ENCODE measurements at regions not wholly inside any gene's neighbourhood (a gene's known extent, or its start where the extent isn't known, plus 50 kb on each side); places are given as distances from the start of the nearest gene placed in this dataset.

GRCh38 chr11:127115844-127116243 is 115.3 kb upstream of the KIRREL3 start:
- H3K27ac ChIP-seq, result no peak overlapping the region
- no peaks in the 10 kb centered on the region for H3K27me3 ChIP-seq (ENCODE audit: low read depth)
- no peak overlapping the region for H3K4me3 ChIP-seq
- DNase-seq, result no peak
- no peaks in the 10 kb centered on the region for H3K36me3 ChIP-seq
- intact Hi-C loops (cut with DNase I), result no loop called here
- H3K9me3 ChIP-seq, result no peaks in the 10 kb centered on the region
- H3K4me1 ChIP-seq, result no peaks in the 10 kb centered on the region
- ATAC-seq, result no peak
- TF ChIP-seq CTCF (IDR thresholded peaks at IDR 0.05), result no peak

- ATAC-seq, result no peak
- no peaks in the 10 kb centered on the region for H3K27me3 ChIP-seq (ENCODE audit: low read depth)
- intact Hi-C loops (cut with DNase I), result no loop called here
- no peak overlapping the region for H3K4me3 ChIP-seq
- no peaks in the 10 kb centered on the region for H3K36me3 ChIP-seq
- DNase-seq, result no peak
- H3K4me1 ChIP-seq, result no peaks in the 10 kb centered on the region
- no peak for TF ChIP-seq CTCF (IDR thresholded peaks at IDR 0.05)
- H3K27ac ChIP-seq, result no peak overlapping the region
- no peaks in the 10 kb centered on the region for H3K9me3 ChIP-seq
Observed at GRCh38 chr11:127114035-127114434, 113.5 kb upstream of the KIRREL3 start.

GRCh38 chr11:127110542-127110941 is 110.0 kb upstream of the KIRREL3 start:
- TF ChIP-seq CTCF (IDR thresholded peaks at IDR 0.05), result no peak
- Histone ChIP-seq H3K4me1 (no peaks in the 10 kb centered on the region), H3K36me3 (no peaks in the 10 kb centered on the region), H3K4me3 (no peak overlapping the region), H3K27me3 (ENCODE audit: low read depth) (no peaks in the 10 kb centered on the region), H3K27ac (no peak overlapping the region), H3K9me3 (no peaks in the 10 kb centered on the region)
- no peak for ATAC-seq
- no peak for DNase-seq
- intact Hi-C loops (cut with DNase I), result no loop called here

- TF ChIP-seq CTCF (IDR thresholded peaks at IDR 0.05), result no peak
- DNase-seq (no peak), ATAC-seq (no peak)
- Histone ChIP-seq H3K27me3 (ENCODE audit: low read depth) (no peaks in the 10 kb centered on the region), H3K27ac (no peak overlapping the region), H3K36me3 (no peaks in the 10 kb centered on the region), H3K9me3 (no peaks in the 10 kb centered on the region), H3K4me1 (no peaks in the 10 kb centered on the region), H3K4me3 (no peak overlapping the region)
- intact Hi-C loops (cut with DNase I), result no loop called here
Observed at GRCh38 chr11:127109796-127110480, 109.4 kb upstream of the KIRREL3 start.

- DNase-seq, result no peak
Observed at GRCh38 chr11:127108838-127109237, 108.3 kb upstream of the KIRREL3 start.

More at GRCh38 chr11:127108838-127109237, 108.3 kb upstream of the KIRREL3 start:
- no peak overlapping the region for H3K27ac ChIP-seq
- no peak overlapping the region for H3K4me3 ChIP-seq
- intact Hi-C loops (cut with DNase I), result no loop called here
- H3K27me3 ChIP-seq (ENCODE audit: low read depth), result no peaks in the 10 kb centered on the region
- ATAC-seq, result no peak
- no peaks in the 10 kb centered on the region for H3K9me3 ChIP-seq
- TF ChIP-seq CTCF (IDR thresholded peaks at IDR 0.05), result no peak
- no peaks in the 10 kb centered on the region for H3K4me1 ChIP-seq
- no peaks in the 10 kb centered on the region for H3K36me3 ChIP-seq

Measured in lower lobe of right lung (tissue), 2 donors.